ENCODE measurements at regions not wholly inside any gene's neighbourhood (a gene's known extent, or its start where the extent isn't known, plus 50 kb on each side); places are given as distances from the start of the nearest gene placed in this dataset.

DNA sequence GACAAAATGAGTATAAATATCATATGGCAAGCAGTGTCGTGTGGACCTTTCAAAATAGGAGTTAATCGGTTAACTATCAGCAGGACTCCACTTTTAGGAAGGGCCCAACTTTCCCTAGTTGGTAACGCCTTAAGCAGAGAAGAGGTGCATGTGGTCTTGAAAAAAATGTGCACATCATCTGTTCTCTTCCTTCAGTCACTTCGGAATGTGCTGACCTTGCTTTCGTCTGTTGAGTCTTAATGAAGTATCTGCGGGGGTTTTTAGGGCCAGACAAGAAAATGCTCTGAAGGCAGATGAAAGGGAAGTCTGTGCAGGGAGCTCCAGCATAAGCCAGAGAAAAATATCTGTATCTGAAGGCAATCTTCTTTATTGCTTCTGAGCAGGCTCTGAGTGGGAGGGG, 185.2 kb downstream of the AEBP2 start:
- TF ChIP-seq POLR2A (conservative IDR thresholded peaks at IDR 0.05) (no peak), ZEB2 (IDR thresholded peaks at IDR 0.05) (no peak), PYGO2 (tag; IDR thresholded peaks at IDR 0.05) (no peak), FOXA1 (IDR thresholded peaks at IDR 0.05; ENCODE audit: borderline replicate concordance) (no peak), EP300 (IDR thresholded peaks at IDR 0.05; ENCODE audit: low read length) (no peak)
- TF ChIP-seq, protein P1, sequence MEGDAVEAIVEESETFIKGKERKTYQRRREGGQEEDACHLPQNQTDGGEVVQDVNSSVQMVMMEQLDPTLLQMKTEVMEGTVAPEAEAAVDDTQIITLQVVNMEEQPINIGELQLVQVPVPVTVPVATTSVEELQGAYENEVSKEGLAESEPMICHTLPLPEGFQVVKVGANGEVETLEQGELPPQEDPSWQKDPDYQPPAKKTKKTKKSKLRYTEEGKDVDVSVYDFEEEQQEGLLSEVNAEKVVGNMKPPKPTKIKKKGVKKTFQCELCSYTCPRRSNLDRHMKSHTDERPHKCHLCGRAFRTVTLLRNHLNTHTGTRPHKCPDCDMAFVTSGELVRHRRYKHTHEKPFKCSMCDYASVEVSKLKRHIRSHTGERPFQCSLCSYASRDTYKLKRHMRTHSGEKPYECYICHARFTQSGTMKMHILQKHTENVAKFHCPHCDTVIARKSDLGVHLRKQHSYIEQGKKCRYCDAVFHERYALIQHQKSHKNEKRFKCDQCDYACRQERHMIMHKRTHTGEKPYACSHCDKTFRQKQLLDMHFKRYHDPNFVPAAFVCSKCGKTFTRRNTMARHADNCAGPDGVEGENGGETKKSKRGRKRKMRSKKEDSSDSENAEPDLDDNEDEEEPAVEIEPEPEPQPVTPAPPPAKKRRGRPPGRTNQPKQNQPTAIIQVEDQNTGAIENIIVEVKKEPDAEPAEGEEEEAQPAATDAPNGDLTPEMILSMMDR (IDR thresholded peaks at IDR 0.05 in 2 of 3, conservative IDR thresholded peaks at IDR 0.05 in 1 of 3; ENCODE audit: insufficient read depth in 2 of 3, low read depth in 1 of 3, low read length in 3 of 3) = no peak

Data from K562 (cell line).